Left ventricle myocardium inferior (tissue), 1 donor: ENCODE measurements at regions not wholly inside any gene's neighbourhood (a gene's known extent, or its start where the extent isn't known, plus 50 kb on each side); places are given as distances from the start of the nearest gene placed in this dataset.

Experiments
- DNase-seq: peaks from one replicate; pipeline ENCODE4 v3.0.0-alpha.2; 2020
- H3K27ac ChIP-seq: fragments of 200-600 bp; replicated peaks from 2 replicates; pipeline ENCODE4 v1.8.0; 2021
- H3K27me3 ChIP-seq: fragments of 200-600 bp; 2 replicates; pipeline ENCODE4 v1.8.0; 2021; ENCODE audit warnings: low read depth
- H3K36me3 ChIP-seq: fragments of 200-600 bp; 2 replicates; pipeline ENCODE4 v1.8.0; 2021
- H3K4me1 ChIP-seq: fragments of 200-600 bp; 2 replicates; pipeline ENCODE4 v1.8.0; 2021
- H3K4me3 ChIP-seq: fragments of 200-600 bp; 2 replicates; pipeline ENCODE4 v1.8.0; 2021; ENCODE audit warnings: mild to moderate bottlenecking, moderate library complexity
- H3K9me3 ChIP-seq: fragments of 200-600 bp; replicated peaks from 2 replicates; pipeline ENCODE4 v1.8.0; 2021
- CTCF ChIP-seq: fragments of 200-600 bp; IDR thresholded peaks from 2 replicates; pipeline ENCODE4 v1.8.0; 2021; ENCODE audit warnings: antibody characterized with exemption, mild to moderate bottlenecking, borderline replicate concordance
- intact Hi-C: fragments of 100-400 bp; cut with micrococcal nuclease; formaldehyde crosslinking; loops from one replicate; pipeline ENCODE4 v1.11.0; 2022
- donor health status: DM: no; HTN: yes; CAD: no; lungs with severe emphysema.

- H3K27ac ChIP-seq = no peak overlapping the region
- no peaks in the 10 kb centered on the region for H3K4me1 ChIP-seq
- H3K36me3 ChIP-seq = no peaks in the 10 kb centered on the region
- no peaks in the 10 kb centered on the region for H3K9me3 ChIP-seq
- DNase-seq = no peak
- intact Hi-C loops = no loop called here
- H3K27me3 ChIP-seq = no peaks in the 10 kb centered on the region
- H3K4me3 ChIP-seq = no peak overlapping the region
- no peak for TF ChIP-seq CTCF
Observed at GRCh38 chr10:35950701-35951100, 308.6 kb upstream of the FZD8 start.

GRCh38 chr10:35950226-35950625 is 308.1 kb upstream of the FZD8 start:
- Histone ChIP-seq H3K4me1 (no peaks in the 10 kb centered on the region), H3K27ac (no peak overlapping the region), H3K9me3 (no peaks in the 10 kb centered on the region), H3K36me3 (no peaks in the 10 kb centered on the region), H3K4me3 (no peak overlapping the region), H3K27me3 (no peaks in the 10 kb centered on the region)
- DNase-seq = no peak
- intact Hi-C loops = no loop called here
- TF ChIP-seq CTCF = no peak

- Histone ChIP-seq H3K4me3 (no peak overlapping the region), H3K27me3 (no peaks in the 10 kb centered on the region), H3K9me3 (no peaks in the 10 kb centered on the region), H3K27ac (no peak overlapping the region), H3K36me3 (no peaks in the 10 kb centered on the region), H3K4me1 (no peaks in the 10 kb centered on the region)
- intact Hi-C loops = no loop called here
- no peak for DNase-seq
- no peak for TF ChIP-seq CTCF
Observed at GRCh38 chr10:35949811-35950211, 307.7 kb upstream of the FZD8 start.

GRCh38 chr10:35946556-35946955 is 304.5 kb upstream of the FZD8 start:
- Histone ChIP-seq H3K4me3 (no peak overlapping the region), H3K27me3 (no peaks in the 10 kb centered on the region), H3K36me3 (no peaks in the 10 kb centered on the region), H3K4me1 (no peaks in the 10 kb centered on the region), H3K27ac (no peak overlapping the region), H3K9me3 (no peaks in the 10 kb centered on the region)
- DNase-seq = no peak
- no peak for TF ChIP-seq CTCF
- intact Hi-C loops = no loop called here

GRCh38 chr10:35942057-35942456 is 300.0 kb upstream of the FZD8 start:
- Histone ChIP-seq H3K9me3 (no peaks in the 10 kb centered on the region), H3K4me1 (peaks cover 11% of the 10 kb centered on the region), H3K4me3 (no peak overlapping the region), H3K36me3 (no peaks in the 10 kb centered on the region), H3K27ac (no peak overlapping the region), H3K27me3 (no peaks in the 10 kb centered on the region)
- no peak for DNase-seq
- no peak for TF ChIP-seq CTCF
- intact Hi-C loops = no loop called here
